ENCODE measurements at regions not wholly inside any gene's neighbourhood (a gene's known extent, or its start where the extent isn't known, plus 50 kb on each side); places are given as distances from the start of the nearest gene placed in this dataset.

DNA sequence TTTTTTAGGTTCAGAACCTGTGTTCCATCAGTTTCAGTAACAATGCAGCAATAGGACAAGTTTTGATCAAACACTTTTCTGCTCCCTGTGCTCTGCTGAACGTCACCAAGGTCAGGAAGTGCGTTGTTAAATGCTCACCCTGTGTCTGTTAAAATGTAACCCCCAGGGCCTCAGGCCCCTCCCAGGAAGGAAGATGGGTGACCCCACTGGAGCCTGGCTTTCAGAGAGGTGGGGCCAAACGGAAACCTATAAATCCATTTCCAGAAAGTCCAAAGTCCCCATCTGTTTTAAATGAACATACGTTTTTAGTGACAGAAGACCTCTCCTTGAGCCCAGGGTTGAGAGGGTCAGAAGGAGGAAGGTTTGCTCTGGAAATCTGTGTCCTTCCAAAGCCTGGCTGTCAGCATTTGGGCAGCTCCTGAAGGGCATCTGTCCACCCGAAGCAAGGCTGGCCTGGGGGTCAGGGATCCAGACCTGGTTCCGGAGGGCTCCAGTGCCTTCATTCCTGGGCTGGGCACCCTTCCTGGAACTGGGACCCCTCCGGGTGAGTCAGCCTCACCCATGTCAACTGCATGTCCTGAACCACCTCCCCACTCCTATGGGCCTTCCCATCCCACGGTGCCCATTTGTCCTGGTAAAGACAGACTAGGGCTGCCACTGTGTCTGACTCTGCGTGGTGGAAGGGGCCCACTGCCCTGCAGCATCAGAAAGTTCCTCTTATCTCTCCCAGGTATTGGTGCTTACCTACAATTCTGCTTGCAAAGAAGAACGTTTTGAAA lies 117.4 kb upstream of the COPS8 start:
- TF ChIP-seq, protein P1, sequence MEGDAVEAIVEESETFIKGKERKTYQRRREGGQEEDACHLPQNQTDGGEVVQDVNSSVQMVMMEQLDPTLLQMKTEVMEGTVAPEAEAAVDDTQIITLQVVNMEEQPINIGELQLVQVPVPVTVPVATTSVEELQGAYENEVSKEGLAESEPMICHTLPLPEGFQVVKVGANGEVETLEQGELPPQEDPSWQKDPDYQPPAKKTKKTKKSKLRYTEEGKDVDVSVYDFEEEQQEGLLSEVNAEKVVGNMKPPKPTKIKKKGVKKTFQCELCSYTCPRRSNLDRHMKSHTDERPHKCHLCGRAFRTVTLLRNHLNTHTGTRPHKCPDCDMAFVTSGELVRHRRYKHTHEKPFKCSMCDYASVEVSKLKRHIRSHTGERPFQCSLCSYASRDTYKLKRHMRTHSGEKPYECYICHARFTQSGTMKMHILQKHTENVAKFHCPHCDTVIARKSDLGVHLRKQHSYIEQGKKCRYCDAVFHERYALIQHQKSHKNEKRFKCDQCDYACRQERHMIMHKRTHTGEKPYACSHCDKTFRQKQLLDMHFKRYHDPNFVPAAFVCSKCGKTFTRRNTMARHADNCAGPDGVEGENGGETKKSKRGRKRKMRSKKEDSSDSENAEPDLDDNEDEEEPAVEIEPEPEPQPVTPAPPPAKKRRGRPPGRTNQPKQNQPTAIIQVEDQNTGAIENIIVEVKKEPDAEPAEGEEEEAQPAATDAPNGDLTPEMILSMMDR (IDR thresholded peaks at IDR 0.05): no peak
- no peak for TF ChIP-seq POLR2A (IDR thresholded peaks at IDR 0.05)
- intact Hi-C loops (cut with DNase I; ENCODE audit: low total_unique reads): no loop called here
- 81 to 85% methylated on average over 10 of the region's 10 CpGs for WGBS, 2 donors
- H3K4me3 ChIP-seq (ENCODE audit: low read depth, poor library complexity, severe bottlenecking): no peak overlapping the region
- peak in 1 of 2 donors; percentile 84 for DNase-seq (ENCODE audit: low spot score in 2 of 2)

DNA sequence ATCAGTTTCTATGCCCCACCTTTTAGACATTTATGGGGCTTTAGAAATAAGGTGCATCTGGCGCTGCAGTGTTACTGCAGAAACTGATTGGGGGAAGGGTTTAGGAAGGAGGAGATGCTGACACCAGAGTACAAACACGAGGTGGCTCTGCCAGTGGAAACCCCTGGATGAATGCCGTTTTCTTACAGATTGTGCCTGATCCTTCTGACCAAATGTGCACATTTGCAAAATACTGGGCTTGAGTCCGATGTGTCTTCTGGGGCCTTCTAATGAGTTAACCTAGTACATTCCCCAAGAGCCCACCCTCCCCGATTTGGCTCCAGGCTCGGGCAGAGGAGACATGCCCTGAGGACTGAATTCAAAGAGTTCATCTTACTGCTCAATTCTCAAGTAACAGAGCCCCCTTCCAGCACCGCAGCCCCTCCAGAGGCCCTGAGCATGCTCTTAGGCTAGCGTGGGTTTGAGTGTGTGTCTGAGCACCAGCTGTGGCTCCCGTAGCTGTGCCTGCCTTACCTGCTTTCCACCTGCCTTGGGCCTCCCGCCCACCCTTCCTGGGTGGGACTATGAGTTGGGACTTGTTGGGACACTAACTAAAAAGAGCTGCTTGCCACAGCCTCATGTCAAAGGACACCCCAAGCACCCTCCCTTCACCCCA lies 116.7 kb upstream of the COPS8 start:
- WGBS, 2 donors: 75 to 81% methylated on average over 10 of the region's 10 CpGs
- no peak overlapping the region for H3K4me3 ChIP-seq (ENCODE audit: low read depth, poor library complexity, severe bottlenecking)
- intact Hi-C loops (cut with DNase I; ENCODE audit: low total_unique reads): no loop called here
- no peak for TF ChIP-seq POLR2A (IDR thresholded peaks at IDR 0.05)
- TF ChIP-seq, protein P1 (IDR thresholded peaks at IDR 0.05): no peak
- peak in 1 of 2 donors; percentile 81 for DNase-seq (ENCODE audit: low spot score in 2 of 2)

DNA sequence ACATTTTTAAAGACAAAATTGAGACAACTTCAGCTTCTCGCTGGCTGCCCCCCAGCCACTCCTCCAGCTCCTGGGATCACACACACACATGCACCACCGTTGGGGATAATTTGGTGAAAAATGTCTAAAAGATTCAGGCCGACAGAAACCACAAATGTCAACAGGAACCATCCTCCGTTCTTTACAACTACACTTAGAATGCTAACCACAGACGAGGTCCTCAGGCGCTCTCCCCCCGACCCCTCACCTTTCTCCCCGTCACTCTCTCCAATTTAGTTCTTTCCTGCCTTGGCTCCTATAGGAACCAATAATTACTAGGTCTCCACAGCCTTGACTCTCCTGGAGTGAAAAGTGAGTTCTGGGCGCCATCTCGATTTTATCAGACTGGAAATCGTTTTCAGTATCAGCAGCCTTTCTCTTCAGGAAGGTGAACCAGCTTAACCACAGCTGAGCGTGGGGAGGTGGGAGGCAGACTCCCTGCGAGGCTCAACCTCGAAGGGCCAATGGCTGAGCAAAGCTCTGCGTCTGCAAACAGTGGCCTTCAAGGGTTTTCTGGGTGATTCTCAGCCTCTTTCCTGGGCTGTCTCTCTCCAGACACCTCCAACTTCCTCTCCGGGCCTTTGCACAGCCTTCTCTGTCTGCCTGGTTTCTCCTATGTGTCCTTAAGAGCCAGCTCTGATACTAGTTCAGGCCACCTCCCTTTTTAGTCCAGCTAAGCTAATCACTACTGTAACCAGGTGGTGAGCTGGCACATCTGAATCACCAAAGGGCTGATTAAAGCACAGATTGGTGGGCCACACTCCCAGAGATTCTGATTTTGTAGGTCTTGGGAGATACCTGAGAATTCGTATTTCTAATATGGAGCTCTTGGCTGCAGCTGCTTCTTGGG lies 115.7 kb upstream of the COPS8 start:
- intact Hi-C loops (cut with DNase I; ENCODE audit: low total_unique reads): no loop called here
- peak in 1 of 2 donors; percentile 74 for DNase-seq (ENCODE audit: low spot score in 2 of 2)
- TF ChIP-seq, protein P1 (IDR thresholded peaks at IDR 0.05): no peak
- no peak for TF ChIP-seq POLR2A (IDR thresholded peaks at IDR 0.05)
- no peak overlapping the region for H3K4me3 ChIP-seq (ENCODE audit: low read depth, poor library complexity, severe bottlenecking)
- 80 to 86% methylated on average over 17 of the region's 17 CpGs for WGBS, 2 donors

DNA sequence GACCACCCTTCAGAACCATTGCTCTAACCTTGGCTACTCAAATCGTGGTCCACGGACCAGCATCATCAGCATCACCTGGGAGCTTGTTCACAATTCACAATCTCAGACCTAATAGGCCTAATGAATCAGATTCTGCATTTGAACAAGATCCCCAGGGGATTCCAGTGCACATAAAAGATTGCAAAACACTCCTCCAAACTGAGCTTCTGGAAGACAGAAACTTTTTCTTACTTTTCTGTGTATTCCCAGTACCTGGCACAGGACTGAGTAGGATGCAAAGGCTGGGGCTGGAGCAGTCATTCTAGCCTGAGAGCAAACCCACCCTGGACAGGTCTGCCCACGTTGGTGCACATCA lies 115.1 kb upstream of the COPS8 start:
- 77 to 98% methylated on average over 3 of the region's 3 CpGs for WGBS, 2 donors
- intact Hi-C loops (cut with DNase I; ENCODE audit: low total_unique reads): no loop called here
- no peak overlapping the region for H3K4me3 ChIP-seq (ENCODE audit: low read depth, poor library complexity, severe bottlenecking)
- peak in 1 of 2 donors; percentile 39 for DNase-seq (ENCODE audit: low spot score in 2 of 2)
- TF ChIP-seq, protein P1 (IDR thresholded peaks at IDR 0.05): no peak
- no peak for TF ChIP-seq POLR2A (IDR thresholded peaks at IDR 0.05)

DNA sequence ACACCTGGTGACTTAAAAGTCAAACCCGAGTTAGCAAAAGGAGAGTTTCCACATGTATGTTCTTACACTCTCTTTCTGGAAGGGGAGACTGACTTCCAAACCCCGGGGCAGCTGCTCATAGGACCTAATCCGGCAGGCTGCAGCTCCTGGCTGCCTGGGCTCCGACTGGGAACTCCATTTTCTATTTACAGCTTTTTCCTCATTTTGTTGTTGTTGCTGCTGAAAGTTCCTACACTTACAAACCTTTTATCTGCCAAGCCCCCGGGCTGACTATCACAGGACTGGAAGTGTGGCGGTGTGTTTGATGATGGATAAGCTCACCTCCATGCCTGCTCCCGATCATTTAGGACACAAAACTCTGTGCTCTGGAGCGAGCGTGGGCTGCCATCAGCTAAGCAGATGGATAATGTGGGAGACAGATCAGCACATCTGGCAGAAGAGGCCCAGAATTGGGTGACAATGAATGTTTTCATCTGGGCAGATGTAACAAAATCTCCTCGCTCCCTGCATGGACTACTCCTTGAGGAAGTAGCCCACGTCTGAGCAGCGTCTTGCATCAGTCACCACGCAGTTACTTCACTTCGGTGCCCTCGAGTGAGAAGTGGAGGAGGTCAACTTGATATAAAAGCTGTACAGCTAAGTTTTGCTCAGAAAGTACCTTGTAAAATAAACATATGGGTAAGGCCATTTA lies 114.4 kb upstream of the COPS8 start:
- intact Hi-C loops (cut with DNase I; ENCODE audit: low total_unique reads): no loop called here
- TF ChIP-seq, protein P1 (IDR thresholded peaks at IDR 0.05): no peak
- no peak for TF ChIP-seq POLR2A (IDR thresholded peaks at IDR 0.05)
- H3K4me3 ChIP-seq (ENCODE audit: low read depth, poor library complexity, severe bottlenecking): no peak overlapping the region
- peak in 1 of 2 donors; percentile 79 for DNase-seq (ENCODE audit: low spot score in 2 of 2)
- WGBS, 2 donors: 67% methylated on average over 15 of the region's 15 CpGs
